ENCODE measurements at regions not wholly inside any gene's neighbourhood (a gene's known extent, or its start where the extent isn't known, plus 50 kb on each side); places are given as distances from the start of the nearest gene placed in this dataset.

- Histone ChIP-seq H3K4me2 (ENCODE audit: low read depth, low read length) (peak overlapping the region; percentile 81), H3K9me3 (ENCODE audit: low read length) (no peaks in the 10 kb centered on the region), H3K36me3 (replicated peaks in 1 of 2; ENCODE audit: control insufficient read depth in 1 of 2, insufficient read depth in 2 of 2, low read length in 2 of 2) (no peaks in the 10 kb centered on the region), H3K27ac (ENCODE audit: extremely low read length, insufficient read depth, low read length) (peak overlapping the region; percentile 97), H4K20me1 (ENCODE audit: insufficient read depth, low read length) (no peaks in the 10 kb centered on the region), H2AFZ (ENCODE audit: low read length) (no peak overlapping the region), H3K9ac (ENCODE audit: insufficient read depth, low read depth, low read length) (peak overlapping the region; percentile 83), H3K79me2 (ENCODE audit: insufficient read depth, low read length) (no peaks in the 10 kb centered on the region), H3K27me3 (ENCODE audit: control insufficient read depth in 1 of 2, insufficient read depth in 2 of 2, low read length in 2 of 2) (no peaks in the 10 kb centered on the region), H3K4me1 (ENCODE audit: insufficient read depth, low read length) (peaks cover 89% of the 10 kb centered on the region), H3K4me3 (replicated peaks in 1 of 3; ENCODE audit: insufficient read depth in 1 of 3, low read depth in 2 of 3, low read length in 3 of 3) (peak overlapping the region; percentile 6 to 59 (median 29))
- FAIRE-seq: peak; percentile 81
- ATAC-seq: peak; percentile 81
- ChIA-PET CTCF (ENCODE audit: low intra/inter-chr PET ratio, low total read pairs) (no interaction called here), POLR2A (interaction anchor here (0.8 to 10.9 kb wide), 40 partner anchors 10 to 187 kb away, joined by 3 to 268 read pairs (median 6); partner anchors contain the start of gene RHOB)
- in situ Hi-C loops (cut with HindIII; ENCODE audit: extremely low pct_ligation_motif_present, low pct_unique_long_range_greater_than_20kb): loop anchor here (5.0 kb wide), 1 partner anchor 91 kb away; the partner anchor contains the start of gene RHOB
- intact Hi-C loops (cut with micrococcal nuclease; ENCODE audit: unreplicated experiment): loop anchor here (1.0 to 5.0 kb wide), 7 partner anchors 13 to 88 kb away; no protein-coding TSS in a partner anchor
- 5% methylated on average over 7 of the region's 8 CpGs for WGBS (ENCODE audit: low lambda C conversion rate)
- peak; percentile 89 for DNase-seq (ENCODE audit: low spot score)
- BruUV-seq (replicated peaks): TSS peak; percentile 93
- TF ChIP-seq ASH2L (IDR thresholded peaks at IDR 0.05; ENCODE audit: insufficient read length, low read depth, low read length) (peak; percentile 62), ATRX (CRISPR knock-in tag; IDR thresholded peaks at IDR 0.05; ENCODE audit: borderline replicate concordance) (peak; percentile 77; the same call in 1 of the 2 replicates), SSRP1 (CRISPR knock-in tag; IDR thresholded peaks at IDR 0.05) (0 out of 2 replicates have a peak, but pooled peaks have one; percentile 49), SP5 (CRISPR knock-in tag; IDR thresholded peaks at IDR 0.05; ENCODE audit: borderline replicate concordance, low read depth) (peak; percentile 88; the same call in 1 of the 2 replicates), ZNF766 (CRISPR knock-in tag; IDR thresholded peaks at IDR 0.05; ENCODE audit: borderline replicate concordance) (peak; percentile 67; the same call in 1 of the 2 replicates), ZNF510 (CRISPR knock-in tag; IDR thresholded peaks at IDR 0.05; ENCODE audit: low read depth) (peak; percentile 25; the same call in 1 of the 2 replicates), HIVEP1 (CRISPR knock-in tag; IDR thresholded peaks at IDR 0.05) (0 out of 2 replicates have a peak, but pooled peaks have one; percentile 64), FOXC1 (CRISPR knock-in tag; IDR thresholded peaks at IDR 0.05; ENCODE audit: borderline replicate concordance) (no peak), ZSCAN30 (CRISPR knock-in tag; IDR thresholded peaks at IDR 0.05) (no peak), ARID2 (CRISPR knock-in tag; IDR thresholded peaks at IDR 0.05; ENCODE audit: borderline replicate concordance) (peak; percentile 48; the same call in 1 of the 2 replicates), HNF1A (IDR thresholded peaks at IDR 0.05; ENCODE audit: low read depth) (no peak), HNF1A (CRISPR knock-in tag; IDR thresholded peaks at IDR 0.05; ENCODE audit: borderline replicate concordance) (peak; percentile 74; the same call in 1 of the 2 replicates), KLF6 (CRISPR knock-in tag; IDR thresholded peaks at IDR 0.05) (peak; percentile 55; the same call in 1 of the 2 replicates), ZBED4 (CRISPR knock-in tag; IDR thresholded peaks at IDR 0.05; ENCODE audit: borderline replicate concordance) (0 out of 2 replicates have a peak, but pooled peaks have one; percentile 56), ZSCAN21 (CRISPR knock-in tag; IDR thresholded peaks at IDR 0.05; ENCODE audit: borderline replicate concordance) (peak; percentile 65; the same call in 1 of the 2 replicates)
These were observed 91.6 kb downstream of the RHOB start for GRCh38 chr2:20538308-20539132.

All from HepG2 (cell line).